AG04449 (cell line): ENCODE measurements at regions not wholly inside any gene's neighbourhood (a gene's known extent, or its start where the extent isn't known, plus 50 kb on each side); places are given as distances from the start of the nearest gene placed in this dataset.

ENCODE experiments used
- CTCF ChIA-PET: fragments of 350-600 bp; formaldehyde crosslinking; extraction: SDS; loops from one replicate; lab custom pipeline; 2021; ENCODE audit warnings: antibody characterized with exemption; lab: Yijun Ruan, JAX
- POLR2A ChIA-PET: fragments of 400-600, 350-600 bp; formaldehyde crosslinking; extraction: SDS; loops from one replicate; lab custom pipeline; 2020; ENCODE audit warnings: antibody characterized with exemption, inconsistent platforms; lab: Yijun Ruan, JAX
- DNase-seq: peaks from one replicate; pipeline ENCODE4 v3.0.0-alpha.2; 2010; ENCODE audit warnings: low read depth, low spot score
- H3K4me3 ChIP-seq: 2 replicates; pipeline ENCODE4 v1.5.1; 2011; ENCODE audit warnings: low read depth, mild to moderate bottlenecking, control low read depth, low read length
- CTCF ChIP-seq: IDR thresholded peaks from one replicate; pipeline ENCODE4 v1.5.1; 2011; ENCODE audit warnings: mild to moderate bottlenecking, moderate library complexity, low read length, control low read depth, inconsistent platforms; ENCODE audit not compliant: insufficient read depth; ENCODE audit errors: missing control alignments

GRCh38 chr10:121235692-121236091 lies 362.6 kb downstream of the FGFR2 start:
- H3K4me3 ChIP-seq, result no peak overlapping the region
- ChIA-PET POLR2A (no interaction called here), CTCF (no interaction called here)
- DNase-seq, result no peak
- no peak for TF ChIP-seq CTCF

GRCh38 chr10:121236621-121237020 lies 361.6 kb downstream of the FGFR2 start:
- ChIA-PET CTCF (no interaction called here), POLR2A (no interaction called here)
- H3K4me3 ChIP-seq, result no peak overlapping the region
- DNase-seq, result no peak
- no peak for TF ChIP-seq CTCF

GRCh38 chr10:121237718-121238117 lies 360.5 kb downstream of the FGFR2 start:
- DNase-seq, result no peak
- ChIA-PET CTCF (no interaction called here), POLR2A (no interaction called here)
- no peak for TF ChIP-seq CTCF
- H3K4me3 ChIP-seq, result no peak overlapping the region

- DNase-seq, result no peak
- TF ChIP-seq CTCF, result no peak
- POLR2A ChIA-PET, result no interaction called here
- CTCF ChIA-PET, result no interaction called here
- H3K4me3 ChIP-seq, result no peak overlapping the region
Observed at GRCh38 chr10:121240011-121240410, 358.2 kb downstream of the FGFR2 start.

- H3K4me3 ChIP-seq, result no peak overlapping the region
- ChIA-PET POLR2A (no interaction called here), CTCF (no interaction called here)
- no peak for DNase-seq
- TF ChIP-seq CTCF, result no peak
Observed at GRCh38 chr10:121240556-121240955, 357.7 kb downstream of the FGFR2 start.

- ChIA-PET CTCF (no interaction called here), POLR2A (no interaction called here)
- no peak for TF ChIP-seq CTCF
- H3K4me3 ChIP-seq, result no peak overlapping the region
- no peak for DNase-seq
Observed at GRCh38 chr10:121241337-121241736, 356.9 kb downstream of the FGFR2 start.
